DMS153 treated with DMSO at 0.1 percent for 48 hours (cell line): ENCODE measurements at regions not wholly inside any gene's neighbourhood (a gene's known extent, or its start where the extent isn't known, plus 50 kb on each side); places are given as distances from the start of the nearest gene placed in this dataset.

Experiments used
- DNase-seq: peaks from one replicate; lab custom pipeline; 2025; ENCODE audit not compliant: unreplicated experiment; lab: John Stamatoyannopoulos, UW

GRCh38 chr3:167958141-167958540 is 137.6 kb downstream of the GOLIM4 start:
- no peak for DNase-seq

DNA sequence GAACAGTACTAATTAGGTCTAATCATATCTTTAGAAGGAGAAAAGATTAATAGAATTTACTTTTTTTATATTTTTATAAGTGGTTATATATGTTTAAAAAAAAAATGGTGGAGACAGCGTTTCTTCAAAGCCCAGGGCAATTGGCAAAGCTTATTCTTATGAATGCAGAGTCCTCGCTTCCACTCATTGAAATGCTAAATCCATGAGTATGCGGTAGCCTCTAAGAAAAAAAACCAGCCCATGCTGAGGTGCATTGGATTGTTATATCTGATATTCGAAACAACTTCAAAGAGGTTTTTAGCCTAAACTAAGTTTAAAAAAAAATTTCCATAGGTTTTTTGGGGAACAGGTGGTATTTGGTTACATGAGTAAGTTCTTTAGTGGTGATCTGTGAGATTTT is 142.8 kb downstream of the GOLIM4 start:
- DNase-seq: no peak

GRCh38 chr3:167950212-167950611 is 145.5 kb downstream of the GOLIM4 start:
- no peak for DNase-seq

DNA sequence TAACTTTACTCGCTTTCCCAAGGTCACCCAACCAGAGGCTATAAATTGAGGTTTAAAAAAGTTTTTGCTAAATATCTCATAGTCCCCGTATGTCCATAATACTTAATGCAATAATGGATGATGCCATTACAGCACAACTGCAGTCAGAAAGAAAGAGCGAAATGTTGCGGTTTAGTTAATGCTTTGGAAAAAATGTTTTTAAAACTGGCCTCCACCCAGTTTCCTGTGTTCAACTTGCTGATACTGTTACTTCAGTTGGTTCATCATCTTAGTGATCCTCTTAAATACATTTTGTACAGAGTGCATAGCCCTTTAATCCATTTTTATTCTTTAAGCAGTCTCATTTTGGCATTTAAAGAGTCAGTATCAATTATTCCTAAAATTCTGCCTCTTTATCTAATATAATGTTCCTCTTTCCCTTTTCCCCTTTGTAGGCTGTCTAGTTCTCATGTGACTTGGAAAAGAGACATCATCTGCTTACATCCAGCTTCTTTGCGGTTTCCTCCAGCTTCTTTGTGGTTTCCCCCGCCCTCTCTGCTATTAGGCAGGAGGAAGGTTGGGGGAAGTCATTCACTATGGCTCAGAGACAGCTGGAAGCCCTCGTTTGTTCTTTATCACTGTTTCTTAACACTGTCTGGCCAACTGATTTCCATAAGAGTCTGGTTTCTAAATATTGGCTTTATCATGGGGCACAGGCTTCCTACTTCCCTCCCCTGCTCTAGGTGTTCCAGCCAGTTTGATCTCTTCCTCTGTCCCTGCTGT is 154.3 kb downstream of the GOLIM4 start:
- no peak for DNase-seq

DNA sequence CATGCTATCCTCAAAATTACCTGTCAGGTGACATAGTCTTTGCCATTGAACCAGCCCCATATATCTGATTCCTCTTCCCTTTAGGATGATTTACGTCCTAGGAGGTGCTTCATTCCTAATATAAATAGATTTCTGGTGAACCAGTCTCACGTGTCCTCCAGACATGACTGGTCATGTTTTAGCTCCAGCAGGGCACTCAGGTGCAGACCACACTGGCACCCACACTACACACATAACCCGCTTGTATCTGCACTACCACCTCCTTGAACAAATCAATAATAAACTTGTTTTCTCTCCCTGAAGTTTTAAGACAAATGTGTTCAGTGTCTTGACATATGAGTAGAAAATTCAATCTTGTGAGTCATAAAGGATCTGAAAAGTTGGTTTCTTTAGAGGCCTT is 155.5 kb downstream of the GOLIM4 start:
- DNase-seq: no peak

DNA sequence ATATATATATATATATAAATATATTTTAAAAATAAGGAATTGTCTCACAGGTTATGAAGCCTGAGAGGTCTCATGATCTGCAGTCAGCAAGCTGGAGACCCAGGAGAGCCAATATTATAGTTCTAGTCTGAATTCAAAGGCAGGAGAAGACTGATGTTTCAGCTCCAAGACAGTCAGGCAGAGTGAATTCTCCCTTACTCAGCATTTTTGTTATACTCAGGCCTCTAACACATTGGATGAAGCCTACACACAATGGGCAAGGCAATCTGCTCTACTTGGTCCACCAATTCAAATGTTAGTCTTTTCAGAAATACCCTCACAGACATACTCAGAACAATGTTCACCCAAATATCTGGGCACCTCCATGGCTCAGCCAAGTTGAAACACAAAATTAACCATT is 157.2 kb downstream of the GOLIM4 start:
- DNase-seq: no peak

DNA sequence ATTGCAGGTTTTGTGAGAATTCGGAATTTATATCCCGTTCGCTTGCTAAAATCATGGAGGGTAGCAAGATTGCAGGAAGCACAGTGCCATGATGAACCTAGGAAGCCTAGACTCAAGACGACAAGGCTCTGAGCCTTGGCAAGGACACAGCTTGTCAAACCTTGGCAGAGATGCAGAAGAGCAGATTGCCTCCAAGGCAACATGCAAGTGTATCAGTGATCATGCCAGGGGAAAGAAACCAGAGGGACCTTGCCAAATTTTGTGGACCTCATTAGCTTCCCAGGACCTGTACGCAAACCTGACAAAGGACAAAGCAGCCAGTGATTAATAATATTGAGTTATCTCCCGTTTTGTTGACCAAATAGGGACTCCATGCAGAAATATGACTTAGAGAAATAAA is 159.7 kb downstream of the GOLIM4 start:
- no peak for DNase-seq

- peak; percentile 38 for DNase-seq
Measured at GRCh38 chr3:167930453-167930852, 165.3 kb downstream of the GOLIM4 start.

DNA sequence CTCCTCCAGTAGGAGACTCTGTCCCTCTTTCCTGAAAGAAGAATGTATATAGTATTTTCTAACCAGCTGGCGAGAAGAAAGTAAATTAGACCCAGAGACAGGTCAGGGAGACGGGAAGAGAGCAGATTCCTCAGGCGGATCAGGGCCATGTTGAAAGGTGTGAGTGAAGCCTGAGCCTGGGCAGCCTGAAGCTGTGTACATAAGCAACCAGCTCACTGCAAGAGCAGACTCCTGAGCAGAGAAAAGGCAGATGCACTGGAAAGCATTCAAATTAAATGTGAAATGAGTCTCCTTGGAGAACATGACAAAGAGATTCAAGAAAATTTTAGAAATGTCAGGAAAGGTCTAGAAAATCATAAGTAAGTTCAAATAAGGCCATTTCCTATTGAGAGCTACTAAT is 165.8 kb downstream of the GOLIM4 start:
- DNase-seq: peak; percentile 43

DNA sequence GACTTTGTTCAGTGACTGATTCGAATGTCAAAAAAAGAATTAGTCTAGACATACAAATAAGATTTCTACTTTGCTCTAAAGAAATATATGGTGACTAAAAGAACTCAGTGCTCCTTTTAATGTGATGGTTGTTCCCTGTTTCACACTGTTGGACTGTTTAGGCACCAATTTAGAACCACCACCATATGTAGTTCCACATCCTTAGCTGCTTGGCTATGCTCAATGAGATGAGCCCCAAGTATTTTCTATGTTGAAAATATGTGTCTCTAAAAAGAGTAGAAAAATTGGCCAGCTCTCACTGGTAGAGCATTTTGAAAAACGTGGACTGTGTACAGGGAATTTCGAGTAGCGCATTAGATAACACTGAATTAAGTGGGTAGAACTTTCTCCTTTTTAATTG is 167.3 kb downstream of the GOLIM4 start:
- no peak for DNase-seq

DNA sequence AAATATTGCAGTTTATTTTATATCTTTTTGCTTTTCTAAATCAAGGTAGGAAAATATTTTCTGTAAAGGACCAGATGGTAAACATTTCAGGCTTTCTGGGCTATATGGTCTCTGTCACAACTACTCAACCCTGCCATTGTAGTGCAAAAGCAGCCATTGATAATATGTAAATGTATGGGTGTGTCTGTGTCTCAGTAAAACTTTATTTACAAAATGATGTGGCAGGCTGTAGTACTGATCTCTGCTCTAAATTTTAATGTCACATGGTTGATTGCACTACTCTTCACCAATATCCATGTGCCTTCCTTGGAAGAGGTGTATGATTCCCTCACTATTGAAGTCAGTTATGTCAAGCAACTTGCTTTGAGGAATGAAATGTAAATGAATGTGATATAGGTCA is 175.0 kb downstream of the GOLIM4 start:
- no peak for DNase-seq

- DNase-seq: no peak
Measured at GRCh38 chr3:167919590-167919989, 176.1 kb downstream of the GOLIM4 start.

DNA sequence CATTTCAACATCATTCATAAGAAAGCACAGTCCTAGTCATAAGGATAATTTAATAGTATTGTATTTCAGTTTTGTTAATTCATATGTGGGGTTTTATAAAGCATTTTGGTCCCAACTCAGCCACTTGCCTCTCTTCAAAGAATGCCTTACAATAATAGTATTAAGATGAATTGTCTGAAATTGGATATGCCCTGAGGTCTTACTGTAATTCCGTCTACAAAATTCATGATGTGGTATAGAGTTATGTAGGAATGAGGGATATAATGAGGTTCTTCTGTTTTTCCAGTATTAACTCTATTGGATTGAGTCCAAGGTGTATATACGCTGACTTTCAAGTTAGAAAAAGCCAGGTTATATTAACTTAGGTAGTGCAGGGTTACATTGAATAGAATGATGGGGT is 177.0 kb downstream of the GOLIM4 start:
- DNase-seq: no peak

DNA sequence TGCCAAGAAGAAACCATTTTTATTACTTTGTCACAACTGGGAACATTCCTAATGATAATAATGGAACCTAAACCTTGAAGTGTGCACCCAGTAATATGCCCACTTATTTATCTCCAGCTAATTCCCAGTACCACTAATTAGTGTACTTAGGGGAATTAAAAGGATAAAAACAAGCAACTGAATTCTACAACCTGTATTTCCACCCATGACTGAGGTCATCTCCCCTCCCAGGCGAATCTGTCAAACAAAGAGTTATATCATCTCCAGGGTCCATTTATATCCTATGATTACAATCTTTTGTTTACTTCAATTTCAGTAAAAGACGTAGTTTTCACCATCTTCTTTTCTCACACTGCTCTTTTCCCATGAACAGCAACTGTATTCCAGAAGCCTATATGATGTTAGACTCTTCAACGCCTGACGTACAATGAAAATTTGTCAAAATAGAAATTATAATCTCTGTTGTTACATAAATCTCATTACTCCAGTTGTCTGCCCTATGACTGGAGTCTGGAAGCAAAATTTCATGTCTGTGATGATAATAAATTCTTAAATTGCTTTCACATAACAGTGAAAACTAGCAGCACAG is 177.6 kb downstream of the GOLIM4 start:
- no peak for DNase-seq

GRCh38 chr3:167913219-167913835 is 177.8 kb downstream of the SERPINI1 start:
- DNase-seq: no peak

DNA sequence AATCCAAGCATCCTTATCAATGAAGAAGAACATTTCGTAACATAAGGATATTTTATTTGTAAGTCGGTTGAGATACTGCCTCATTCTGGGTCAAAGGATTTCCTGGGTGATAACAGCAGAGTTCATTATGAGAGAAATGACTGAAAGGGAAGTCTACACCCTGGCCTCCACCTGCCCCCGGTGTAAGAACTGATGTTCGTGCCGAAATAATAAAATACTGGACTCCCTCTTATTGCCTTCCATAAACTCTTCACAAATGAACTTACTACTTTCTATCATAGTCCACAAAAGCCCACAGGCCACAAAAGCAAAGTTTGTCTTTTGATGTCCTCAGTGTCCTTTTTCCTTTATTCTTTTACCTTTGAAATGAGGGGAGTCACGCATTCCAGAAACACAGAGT is 174.4 kb downstream of the SERPINI1 start:
- DNase-seq: no peak

DNA sequence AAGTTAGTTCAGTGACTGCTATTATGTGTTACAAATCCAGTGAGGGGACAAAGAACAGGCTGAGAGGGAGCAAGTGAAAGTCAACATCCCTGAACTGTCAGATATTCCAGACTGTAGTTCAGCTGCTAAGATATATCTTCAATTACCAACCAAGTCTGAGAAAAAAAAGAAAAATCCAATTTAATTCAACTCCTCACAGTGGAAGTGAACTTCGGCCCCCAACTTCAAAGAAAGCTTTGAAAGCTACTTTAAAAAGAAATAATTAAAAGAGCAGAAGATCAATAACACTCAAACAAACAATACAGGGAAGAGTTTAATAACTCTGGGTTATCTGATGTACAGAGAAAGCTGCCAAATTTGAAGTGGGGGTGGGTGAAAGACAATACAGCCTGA is 174.0 kb downstream of the SERPINI1 start:
- no peak for DNase-seq

GRCh38 chr3:167908746-167909503 is 173.4 kb downstream of the SERPINI1 start:
- no peak for DNase-seq

GRCh38 chr3:167908221-167908620 is 172.7 kb downstream of the SERPINI1 start:
- no peak for DNase-seq

GRCh38 chr3:167901138-167901537 is 165.6 kb downstream of the SERPINI1 start:
- no peak for DNase-seq

- no peak for DNase-seq
Measured at GRCh38 chr3:167899093-167899492, 163.6 kb downstream of the SERPINI1 start.

DNA sequence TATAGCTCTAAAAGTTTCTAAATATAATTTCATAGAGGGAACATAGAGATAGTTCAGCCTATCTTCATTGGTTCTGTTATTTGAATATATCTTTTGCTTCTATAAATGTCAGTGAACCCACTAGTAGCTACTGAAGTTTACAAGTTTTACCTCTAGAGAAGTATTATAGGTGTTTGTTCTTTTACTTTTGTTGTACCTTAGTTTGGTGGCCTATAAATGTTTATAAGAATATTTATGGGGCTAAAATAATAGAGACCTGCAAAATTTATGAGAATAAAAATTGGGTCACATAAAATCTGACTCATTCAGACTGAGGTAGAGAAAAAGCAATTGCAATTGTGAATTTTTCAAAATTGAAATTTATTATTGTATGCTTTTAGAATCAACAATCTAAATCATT is 162.6 kb downstream of the SERPINI1 start:
- DNase-seq: no peak
